IPS-18a (cell line): ENCODE measurements at regions not wholly inside any gene's neighbourhood (a gene's known extent, or its start where the extent isn't known, plus 50 kb on each side); places are given as distances from the start of the nearest gene placed in this dataset.

Experiments
- H3K27ac ChIP-seq: one replicate; pipeline ENCODE4 v1.5.1; 2013; ENCODE audit warnings: low read length
- H3K27me3 ChIP-seq: one replicate; pipeline ENCODE4 v1.6.1; 2013; ENCODE audit warnings: mild to moderate bottlenecking, low read length; ENCODE audit not compliant: control insufficient read depth, insufficient read depth
- H3K36me3 ChIP-seq: one replicate; pipeline ENCODE4 v1.6.1; 2013; ENCODE audit warnings: low read depth, low read length; ENCODE audit not compliant: control insufficient read depth
- H3K4me1 ChIP-seq: one replicate; pipeline ENCODE4 v1.6.1; 2013; ENCODE audit warnings: low read depth, low read length; ENCODE audit not compliant: control insufficient read depth
- H3K4me3 ChIP-seq: one replicate; pipeline ENCODE4 v1.5.1; 2013; ENCODE audit warnings: low read length
- H3K9ac ChIP-seq: one replicate; pipeline ENCODE4 v1.6.1; 2013; ENCODE audit warnings: mild to moderate bottlenecking, low read length, moderate library complexity
- H3K9me3 ChIP-seq: one replicate; pipeline ENCODE4 v1.6.1; 2013; ENCODE audit warnings: low read depth, low read length; ENCODE audit not compliant: control insufficient read depth

- Histone ChIP-seq H3K27me3 (no peaks in the 10 kb centered on the region), H3K36me3 (no peaks in the 10 kb centered on the region), H3K4me1 (no peaks in the 10 kb centered on the region), H3K4me3 (no peak overlapping the region), H3K9ac (no peak overlapping the region), H3K9me3 (no peaks in the 10 kb centered on the region), H3K27ac (no peak overlapping the region)
Measured at GRCh38 chr1:177802304-177802703, 167.6 kb downstream of the SEC16B start.

- no peak overlapping the region for H3K27ac ChIP-seq
- no peak overlapping the region for H3K9ac ChIP-seq
- H3K4me1 ChIP-seq = no peaks in the 10 kb centered on the region
- H3K27me3 ChIP-seq = no peaks in the 10 kb centered on the region
- no peaks in the 10 kb centered on the region for H3K36me3 ChIP-seq
- H3K4me3 ChIP-seq = no peak overlapping the region
- H3K9me3 ChIP-seq = no peaks in the 10 kb centered on the region
Measured at GRCh38 chr1:177801790-177802189, 168.1 kb downstream of the SEC16B start.

GRCh38 chr1:177800400-177801088 lies 169.3 kb downstream of the SEC16B start:
- Histone ChIP-seq H3K9me3 (no peaks in the 10 kb centered on the region), H3K4me1 (no peaks in the 10 kb centered on the region), H3K36me3 (no peaks in the 10 kb centered on the region), H3K27me3 (no peaks in the 10 kb centered on the region), H3K9ac (no peak overlapping the region), H3K4me3 (no peak overlapping the region), H3K27ac (no peak overlapping the region)

DNA sequence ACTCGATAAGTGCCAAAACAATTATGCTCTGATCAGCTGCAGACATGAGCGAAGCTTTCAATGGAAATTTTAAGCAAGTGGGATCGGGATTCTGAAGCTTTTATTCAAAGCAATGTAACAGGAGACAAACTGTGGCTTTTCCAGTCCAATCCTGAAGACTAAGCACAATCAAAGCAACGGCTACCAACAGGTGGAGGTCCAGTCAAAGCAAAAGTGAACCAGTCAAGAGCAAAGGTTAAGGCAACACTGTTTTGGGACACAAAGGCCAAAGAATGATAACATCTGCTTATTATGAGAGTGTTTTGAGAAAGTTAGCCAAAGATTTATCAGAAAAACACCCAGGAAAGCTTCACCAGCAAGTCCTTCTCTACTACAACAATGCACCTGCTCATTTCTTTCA lies 170.1 kb downstream of the SEC16B start:
- no peak overlapping the region for H3K4me3 ChIP-seq
- H3K4me1 ChIP-seq = peaks cover 4% of the 10 kb centered on the region
- no peaks in the 10 kb centered on the region for H3K27me3 ChIP-seq
- no peak overlapping the region for H3K27ac ChIP-seq
- H3K9me3 ChIP-seq = no peaks in the 10 kb centered on the region
- H3K9ac ChIP-seq = no peak overlapping the region
- H3K36me3 ChIP-seq = no peaks in the 10 kb centered on the region

- Histone ChIP-seq H3K27me3 (no peaks in the 10 kb centered on the region), H3K4me1 (peaks cover 14% of the 10 kb centered on the region), H3K27ac (no peak overlapping the region), H3K4me3 (no peak overlapping the region), H3K9me3 (no peaks in the 10 kb centered on the region), H3K9ac (no peak overlapping the region), H3K36me3 (no peaks in the 10 kb centered on the region)
Measured at GRCh38 chr1:177798614-177799013, 171.2 kb downstream of the SEC16B start.

GRCh38 chr1:177796561-177796960 lies 173.3 kb downstream of the SEC16B start:
- H3K27me3 ChIP-seq = no peaks in the 10 kb centered on the region
- H3K9me3 ChIP-seq = peaks cover 5% of the 10 kb centered on the region
- H3K27ac ChIP-seq = no peak overlapping the region
- H3K4me1 ChIP-seq = peaks cover 14% of the 10 kb centered on the region
- no peak overlapping the region for H3K9ac ChIP-seq
- H3K4me3 ChIP-seq = no peak overlapping the region
- H3K36me3 ChIP-seq = no peaks in the 10 kb centered on the region

GRCh38 chr1:177794376-177794991 lies 175.4 kb downstream of the SEC16B start:
- Histone ChIP-seq H3K9ac (no peak overlapping the region), H3K4me3 (peak overlapping the region; percentile 5), H3K4me1 (peaks cover 14% of the 10 kb centered on the region), H3K27me3 (no peaks in the 10 kb centered on the region), H3K36me3 (no peaks in the 10 kb centered on the region), H3K9me3 (peaks cover 5% of the 10 kb centered on the region), H3K27ac (no peak overlapping the region)

DNA sequence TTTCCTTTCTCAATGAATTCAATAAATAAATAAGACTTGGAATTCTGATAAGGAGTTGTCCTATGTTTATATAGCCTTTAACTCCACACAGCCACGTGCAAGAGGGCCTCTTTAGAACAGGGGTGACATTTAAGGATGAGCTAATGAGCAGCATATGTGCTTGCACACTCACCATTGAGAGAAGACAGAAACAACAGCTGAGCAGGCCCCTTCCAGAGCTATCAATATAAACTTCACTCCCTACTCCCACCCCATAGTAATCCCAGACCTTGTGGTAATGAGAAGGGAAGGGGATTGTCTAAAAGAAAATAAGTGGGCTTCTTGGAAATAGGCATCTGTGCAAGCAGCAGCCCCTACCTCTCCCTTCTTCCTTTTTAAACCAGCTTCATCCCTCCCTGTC lies 176.0 kb downstream of the SEC16B start:
- Histone ChIP-seq H3K9ac (no peak overlapping the region), H3K36me3 (no peaks in the 10 kb centered on the region), H3K27me3 (no peaks in the 10 kb centered on the region), H3K27ac (no peak overlapping the region), H3K4me1 (peaks cover 14% of the 10 kb centered on the region), H3K4me3 (no peak overlapping the region), H3K9me3 (peaks cover 5% of the 10 kb centered on the region)

- H3K9me3 ChIP-seq = peaks cover 5% of the 10 kb centered on the region
- no peaks in the 10 kb centered on the region for H3K36me3 ChIP-seq
- H3K4me3 ChIP-seq = no peak overlapping the region
- H3K9ac ChIP-seq = no peak overlapping the region
- H3K4me1 ChIP-seq = peaks cover 14% of the 10 kb centered on the region
- H3K27ac ChIP-seq = no peak overlapping the region
- no peaks in the 10 kb centered on the region for H3K27me3 ChIP-seq
Measured at GRCh38 chr1:177790566-177790965, 179.3 kb downstream of the SEC16B start.

DNA sequence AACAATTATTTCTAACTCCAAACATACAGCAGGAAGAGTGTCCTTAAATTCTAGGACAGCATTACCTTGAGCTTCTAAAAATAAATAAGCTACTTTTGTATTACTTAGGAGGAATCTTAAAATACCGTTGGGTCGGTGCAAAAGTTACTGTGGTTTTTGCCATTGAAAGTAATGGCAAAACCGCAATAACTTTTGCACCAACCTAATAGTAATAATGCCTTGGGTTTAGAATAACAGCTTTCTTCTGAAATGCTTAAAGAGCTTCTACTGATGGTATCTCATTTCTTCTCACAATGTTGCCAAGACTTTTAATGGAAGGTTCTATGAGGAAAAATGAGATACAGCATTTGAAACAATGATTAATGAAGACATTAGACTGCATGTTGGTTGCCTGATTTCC lies 179.9 kb downstream of the SEC16B start:
- Histone ChIP-seq H3K27ac (no peak overlapping the region), H3K9me3 (peaks cover 5% of the 10 kb centered on the region), H3K4me1 (peaks cover 17% of the 10 kb centered on the region), H3K36me3 (no peaks in the 10 kb centered on the region), H3K9ac (no peak overlapping the region), H3K4me3 (no peak overlapping the region), H3K27me3 (no peaks in the 10 kb centered on the region)

DNA sequence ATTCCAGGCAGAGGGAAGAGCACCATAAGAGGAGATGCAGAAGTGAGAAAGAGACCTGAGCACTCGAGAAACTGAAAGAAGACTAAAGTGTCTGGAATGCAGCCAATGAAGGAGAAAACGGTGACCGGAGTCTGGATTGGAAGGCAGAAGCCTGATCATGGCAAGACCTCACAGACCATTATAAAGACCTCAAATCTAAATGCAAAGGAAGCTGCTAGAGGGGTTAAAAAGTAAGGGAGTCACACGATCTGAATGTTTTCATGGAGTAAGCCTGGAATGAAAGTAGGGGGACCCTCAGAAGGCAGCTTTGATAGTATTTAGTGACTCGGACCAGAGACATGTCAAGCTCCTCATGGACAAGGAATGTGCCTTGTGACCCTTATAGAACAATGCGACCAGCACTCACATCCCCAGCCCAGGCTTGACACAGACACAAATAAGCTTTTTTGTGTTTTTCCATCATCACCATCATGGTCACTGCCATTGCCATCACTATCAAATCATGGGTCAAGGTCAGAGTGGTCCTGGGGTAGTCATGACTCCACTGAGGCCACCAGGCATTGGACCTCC lies 183.6 kb downstream of the SEC16B start:
- Histone ChIP-seq H3K4me3 (no peak overlapping the region), H3K9me3 (no peaks in the 10 kb centered on the region), H3K36me3 (no peaks in the 10 kb centered on the region), H3K4me1 (peaks cover 5% of the 10 kb centered on the region), H3K9ac (no peak overlapping the region), H3K27me3 (no peaks in the 10 kb centered on the region), H3K27ac (no peak overlapping the region)

GRCh38 chr1:177784936-177785335 lies 184.9 kb downstream of the SEC16B start:
- Histone ChIP-seq H3K4me3 (no peak overlapping the region), H3K27me3 (no peaks in the 10 kb centered on the region), H3K36me3 (no peaks in the 10 kb centered on the region), H3K9ac (no peak overlapping the region), H3K27ac (no peak overlapping the region), H3K4me1 (peaks cover 6% of the 10 kb centered on the region), H3K9me3 (no peaks in the 10 kb centered on the region)
